Activated CD4-positive, alpha-beta T cell treated with anti-CD3 and anti-CD28 coated beads, Interleukin-2, Interleukin-6, amounts not matched to agents 100 ng/mL and 50 ng/mL, durations not matched to agents 16 hours and 8 hours (primary cell): ENCODE measurements at regions not wholly inside any gene's neighbourhood (a gene's known extent, or its start where the extent isn't known, plus 50 kb on each side); places are given as distances from the start of the nearest gene placed in this dataset.

Source experiments
- DNase-seq: peaks from one replicate; pipeline ENCODE4 v3.0.0-alpha.2; 2020

GRCh38 chr14:71690478-71690877 lies 241.8 kb upstream of the RGS6 start:
- no peak for DNase-seq

GRCh38 chr14:71692496-71692895 lies 239.7 kb upstream of the RGS6 start:
- no peak for DNase-seq

GRCh38 chr14:71693381-71693780 lies 238.8 kb upstream of the RGS6 start:
- no peak for DNase-seq

GRCh38 chr14:71694591-71695530 lies 237.4 kb upstream of the RGS6 start:
- DNase-seq = no peak

- no peak for DNase-seq
Measured at GRCh38 chr14:71695611-71696350, 236.4 kb upstream of the RGS6 start.

GRCh38 chr14:71698027-71698426 lies 234.2 kb upstream of the RGS6 start:
- DNase-seq = peak; percentile 23

- DNase-seq = no peak
Measured at GRCh38 chr14:71698673-71699072, 233.6 kb upstream of the RGS6 start.

- DNase-seq = no peak
Measured at GRCh38 chr14:71701990-71702389, 230.2 kb upstream of the RGS6 start.

GRCh38 chr14:71702786-71703185 lies 229.4 kb upstream of the RGS6 start:
- no peak for DNase-seq

GRCh38 chr14:71703477-71703876 lies 228.8 kb upstream of the RGS6 start:
- no peak for DNase-seq

- DNase-seq = no peak
Measured at GRCh38 chr14:71704210-71704609, 228.0 kb upstream of the RGS6 start.

GRCh38 chr14:71705460-71705859 lies 226.8 kb upstream of the RGS6 start:
- no peak for DNase-seq

GRCh38 chr14:71709076-71709475 lies 223.2 kb upstream of the RGS6 start:
- no peak for DNase-seq

GRCh38 chr14:71709987-71710386 lies 222.2 kb upstream of the RGS6 start:
- DNase-seq = no peak

- DNase-seq = peak; percentile 16
Measured at GRCh38 chr14:71711125-71711524, 221.1 kb upstream of the RGS6 start.

GRCh38 chr14:71711619-71712018 lies 220.6 kb upstream of the RGS6 start:
- DNase-seq = peak; percentile 31

GRCh38 chr14:71712478-71712877 lies 219.8 kb upstream of the RGS6 start:
- no peak for DNase-seq

- DNase-seq = peak; percentile 8
Measured at GRCh38 chr14:71713016-71713415, 219.2 kb upstream of the RGS6 start.

GRCh38 chr14:71713451-71713850 lies 218.8 kb upstream of the RGS6 start:
- no peak for DNase-seq

- DNase-seq = no peak
Measured at GRCh38 chr14:71714225-71714624, 218.0 kb upstream of the RGS6 start.

- DNase-seq = no peak
Measured at GRCh38 chr14:71716041-71716772, 216.0 kb upstream of the RGS6 start.

- DNase-seq = peak; percentile 68
Measured at GRCh38 chr14:71720978-71721624, 211.1 kb upstream of the RGS6 start.

- DNase-seq = no peak
Measured at GRCh38 chr14:71721791-71722190, 210.4 kb upstream of the RGS6 start.
